ENCODE measurements at regions not wholly inside any gene's neighbourhood (a gene's known extent, or its start where the extent isn't known, plus 50 kb on each side); places are given as distances from the start of the nearest gene placed in this dataset.

DNA sequence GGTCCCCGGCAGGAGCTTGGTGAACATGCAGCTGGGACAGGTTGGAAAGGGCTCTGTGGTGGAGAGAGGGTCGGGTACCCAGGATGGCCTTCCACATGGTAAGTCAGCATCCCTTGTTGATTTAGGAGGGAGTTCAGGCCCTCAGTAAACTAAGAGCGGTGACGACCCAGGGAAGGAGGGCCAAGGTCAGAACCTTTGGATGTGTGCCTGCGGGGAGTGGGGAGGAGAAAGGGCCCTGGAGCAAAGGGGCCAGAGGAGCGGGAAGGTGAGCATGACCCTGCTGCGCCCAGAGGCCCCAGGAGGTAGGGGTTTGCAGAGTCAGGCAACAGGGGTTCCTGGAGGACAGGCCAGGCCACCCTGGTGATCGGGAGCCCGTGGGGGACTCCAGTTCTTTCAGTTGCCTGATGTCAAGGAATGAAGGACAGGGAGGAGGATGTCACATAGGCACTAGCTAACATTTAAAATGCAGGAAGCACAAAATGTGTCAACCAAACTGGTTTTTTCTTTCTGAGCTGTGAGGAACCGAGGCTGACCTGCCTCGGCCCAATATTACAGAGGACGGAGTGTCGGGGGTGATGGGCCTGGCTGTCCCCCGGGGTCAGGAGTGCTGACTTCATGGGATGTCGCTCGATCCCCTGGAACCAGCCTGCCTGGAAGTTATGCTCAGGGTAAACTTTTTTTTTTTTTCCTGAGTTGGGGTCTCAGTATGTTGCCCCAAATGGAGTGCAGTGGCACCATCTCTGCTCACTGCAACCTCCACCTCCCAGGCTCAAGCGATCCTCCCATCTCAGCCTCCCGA, 117.4 kb upstream of the SLC45A1 start:
- TF ChIP-seq, protein P1, sequence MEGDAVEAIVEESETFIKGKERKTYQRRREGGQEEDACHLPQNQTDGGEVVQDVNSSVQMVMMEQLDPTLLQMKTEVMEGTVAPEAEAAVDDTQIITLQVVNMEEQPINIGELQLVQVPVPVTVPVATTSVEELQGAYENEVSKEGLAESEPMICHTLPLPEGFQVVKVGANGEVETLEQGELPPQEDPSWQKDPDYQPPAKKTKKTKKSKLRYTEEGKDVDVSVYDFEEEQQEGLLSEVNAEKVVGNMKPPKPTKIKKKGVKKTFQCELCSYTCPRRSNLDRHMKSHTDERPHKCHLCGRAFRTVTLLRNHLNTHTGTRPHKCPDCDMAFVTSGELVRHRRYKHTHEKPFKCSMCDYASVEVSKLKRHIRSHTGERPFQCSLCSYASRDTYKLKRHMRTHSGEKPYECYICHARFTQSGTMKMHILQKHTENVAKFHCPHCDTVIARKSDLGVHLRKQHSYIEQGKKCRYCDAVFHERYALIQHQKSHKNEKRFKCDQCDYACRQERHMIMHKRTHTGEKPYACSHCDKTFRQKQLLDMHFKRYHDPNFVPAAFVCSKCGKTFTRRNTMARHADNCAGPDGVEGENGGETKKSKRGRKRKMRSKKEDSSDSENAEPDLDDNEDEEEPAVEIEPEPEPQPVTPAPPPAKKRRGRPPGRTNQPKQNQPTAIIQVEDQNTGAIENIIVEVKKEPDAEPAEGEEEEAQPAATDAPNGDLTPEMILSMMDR (IDR thresholded peaks at IDR 0.05): no peak
- TF ChIP-seq TCF7L2 (IDR thresholded peaks at IDR 0.05; ENCODE audit: low read depth, low read length) (no peak), SIN3A (IDR thresholded peaks at IDR 0.05; ENCODE audit: borderline replicate concordance, insufficient read depth, low read depth, low read length) (no peak), POLR2AphosphoS5 (IDR thresholded peaks at IDR 0.05; ENCODE audit: low read depth, low read length) (0 out of 2 replicates have a peak, but pooled peaks have one; percentile 20)
